Astrocyte of the spinal cord (primary cell): ENCODE measurements at regions not wholly inside any gene's neighbourhood (a gene's known extent, or its start where the extent isn't known, plus 50 kb on each side); places are given as distances from the start of the nearest gene placed in this dataset.

Experiments
- DNase-seq: peaks from one replicate; pipeline ENCODE4 v3.0.0; 2011; ENCODE audit warnings: low read depth, low spot score
- H3K4me3 ChIP-seq: 2 replicates; pipeline ENCODE4 v1.5.1; 2011; ENCODE audit warnings: low read depth, mild to moderate bottlenecking, low read length, moderate library complexity
- CTCF ChIP-seq: IDR thresholded peaks from 2 replicates; pipeline ENCODE4 v1.5.1; 2012; ENCODE audit warnings: low read depth, mild to moderate bottlenecking, low read length, inconsistent platforms
- in situ Hi-C: cut with HindIII; loops from 2 replicates; pipeline ENCODE4 v1.10.0; 2017; ENCODE audit warnings: low sequenced_read_pairs

GRCh38 chr6:108785653-108786052 lies 62.6 kb upstream of the ARMC2 start:
- in situ Hi-C loops = no loop called here
- H3K4me3 ChIP-seq = no peak overlapping the region
- no peak for DNase-seq
- TF ChIP-seq CTCF = no peak

GRCh38 chr6:108788416-108788815 lies 59.8 kb upstream of the ARMC2 start:
- DNase-seq = no peak
- no peak overlapping the region for H3K4me3 ChIP-seq
- in situ Hi-C loops = no loop called here
- no peak for TF ChIP-seq CTCF

- no peak overlapping the region for H3K4me3 ChIP-seq
- no peak for DNase-seq
- TF ChIP-seq CTCF = no peak
- in situ Hi-C loops = no loop called here
Observed at GRCh38 chr6:108789475-108789874, 58.7 kb upstream of the ARMC2 start.

GRCh38 chr6:108791700-108792099 lies 56.5 kb upstream of the ARMC2 start:
- in situ Hi-C loops = no loop called here
- no peak overlapping the region for H3K4me3 ChIP-seq
- no peak for DNase-seq
- TF ChIP-seq CTCF = no peak

DNA sequence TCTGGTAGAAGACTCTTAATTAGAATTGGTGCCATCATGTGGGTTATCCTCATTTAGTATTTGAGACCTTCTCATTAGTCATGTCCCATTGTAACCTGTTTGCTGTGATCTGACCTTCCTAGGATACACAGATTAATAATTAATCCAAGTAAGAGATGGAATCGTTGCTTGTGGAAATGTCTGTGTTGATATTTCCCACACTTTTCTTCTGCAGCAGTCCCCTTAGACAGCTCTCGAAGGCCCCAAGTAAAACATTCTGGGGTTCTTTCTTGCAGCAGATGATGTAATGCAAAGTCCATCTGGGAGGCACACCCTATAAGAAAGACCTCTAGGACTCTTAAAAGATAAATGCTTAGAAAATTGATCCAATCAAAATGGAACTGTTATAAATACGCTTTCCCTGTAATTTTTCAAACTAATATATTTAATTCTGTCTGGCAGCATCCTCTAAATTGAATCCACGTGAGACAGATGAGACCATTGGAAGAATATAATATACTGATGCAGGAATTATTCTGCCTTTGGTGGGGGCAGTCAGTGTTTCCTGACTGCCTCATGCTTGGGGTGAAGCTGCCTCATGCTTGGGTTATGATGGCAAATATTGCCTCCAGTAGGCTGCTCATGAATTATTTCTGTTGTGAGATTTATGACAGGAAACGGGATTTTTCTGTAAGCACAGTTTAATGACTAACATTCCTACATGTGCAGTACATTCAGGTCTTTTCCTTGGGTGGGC lies 54.5 kb upstream of the ARMC2 start:
- no peak overlapping the region for H3K4me3 ChIP-seq
- in situ Hi-C loops = no loop called here
- no peak for TF ChIP-seq CTCF
- DNase-seq = no peak

DNA sequence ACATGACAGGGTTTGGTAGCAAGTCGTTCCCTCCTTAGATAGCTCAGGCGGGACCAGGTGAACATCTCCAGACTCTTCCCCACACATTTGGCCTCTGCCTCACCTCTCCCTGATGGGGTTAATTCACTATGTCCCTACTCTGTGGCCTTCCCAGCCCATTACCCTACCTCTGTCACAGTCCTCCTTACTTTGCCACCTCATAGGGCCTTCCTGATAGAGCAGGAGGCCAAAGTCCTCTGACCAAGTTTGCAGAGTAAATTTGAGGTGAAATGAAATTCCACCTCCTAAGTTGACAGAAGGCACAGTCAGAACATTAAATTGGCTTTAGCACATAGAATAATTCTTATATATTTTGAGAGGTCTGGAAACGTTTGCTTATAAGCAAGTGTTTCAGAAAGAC lies 53.1 kb upstream of the ARMC2 start:
- no peak for TF ChIP-seq CTCF
- no peak for DNase-seq
- in situ Hi-C loops = no loop called here
- H3K4me3 ChIP-seq = no peak overlapping the region
